HG03460 (cell line): ENCODE measurements at regions not wholly inside any gene's neighbourhood (a gene's known extent, or its start where the extent isn't known, plus 50 kb on each side); places are given as distances from the start of the nearest gene placed in this dataset.
"Not testable (repeated sequence)": the region's sequence is repeated elsewhere in the genome, so short reads cannot be mapped to it uniquely, and the experiment has no call there.

Experiments
- ATAC-seq: cut with Tn5 transposase; IDR thresholded peaks from one replicate; pipeline ENCODE4 v1.9.1; 2021; ENCODE audit not compliant: unreplicated experiment

- ATAC-seq = no peak
Observed at GRCh38 chr6:113669606-113670005, 187.5 kb upstream of the MARCKS start.

GRCh38 chr6:113671421-113671820, 185.7 kb upstream of the MARCKS start:
- no peak for ATAC-seq

DNA sequence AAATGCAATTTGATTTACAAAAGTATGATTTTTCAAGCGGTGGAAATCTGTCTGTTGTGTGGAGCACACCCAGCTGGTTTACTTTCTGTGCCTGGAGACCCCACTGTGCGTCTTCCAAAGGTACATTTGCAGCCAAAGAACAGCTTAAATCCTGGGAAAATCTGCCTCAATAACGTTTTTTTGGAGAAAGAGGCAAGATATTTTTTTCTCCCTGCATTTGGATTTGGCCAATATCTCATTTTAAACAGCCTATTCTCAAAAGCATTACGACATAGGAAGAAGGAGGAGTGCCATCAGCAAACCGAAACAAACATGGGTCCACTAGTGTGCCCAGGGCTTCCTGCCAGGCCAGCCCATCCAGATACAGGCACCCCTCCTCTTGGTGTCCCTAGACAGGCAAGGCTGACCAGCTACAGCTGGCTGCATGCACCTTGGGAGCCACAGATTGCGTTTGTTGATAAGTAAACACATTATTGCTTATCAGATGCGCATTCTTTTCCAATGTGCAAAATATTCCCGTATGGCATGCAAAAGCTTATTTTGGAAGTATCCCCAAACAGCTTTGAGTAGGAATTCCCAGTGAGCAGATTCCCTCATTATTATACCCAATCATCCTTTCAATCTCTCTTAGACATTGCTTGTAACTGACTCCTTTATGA, 184.5 kb upstream of the MARCKS start:
- no peak for ATAC-seq

- no peak for ATAC-seq
Observed at GRCh38 chr6:113674075-113674474, 183.1 kb upstream of the MARCKS start.

DNA sequence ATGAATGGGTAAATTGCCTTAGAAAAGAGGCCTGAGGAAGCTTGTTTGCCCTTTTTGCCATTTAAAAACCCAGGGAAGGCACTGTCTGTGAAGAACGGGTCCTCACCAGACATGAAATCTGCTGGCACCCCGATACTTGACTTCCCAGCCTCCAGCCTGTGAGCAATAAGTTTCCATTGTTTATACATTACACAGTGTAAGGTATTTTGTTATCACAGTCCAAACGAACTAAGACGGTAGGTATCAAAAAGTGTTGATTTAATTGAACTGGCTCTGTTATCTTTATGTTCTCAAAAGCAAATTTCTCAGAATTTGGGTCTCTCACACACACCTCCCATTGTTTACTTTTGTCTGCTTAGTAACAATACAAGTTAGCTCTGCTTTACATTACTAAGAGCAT, 181.1 kb upstream of the MARCKS start:
- ATAC-seq = no peak

GRCh38 chr6:113676968-113677367, 180.2 kb upstream of the MARCKS start:
- ATAC-seq = no peak

DNA sequence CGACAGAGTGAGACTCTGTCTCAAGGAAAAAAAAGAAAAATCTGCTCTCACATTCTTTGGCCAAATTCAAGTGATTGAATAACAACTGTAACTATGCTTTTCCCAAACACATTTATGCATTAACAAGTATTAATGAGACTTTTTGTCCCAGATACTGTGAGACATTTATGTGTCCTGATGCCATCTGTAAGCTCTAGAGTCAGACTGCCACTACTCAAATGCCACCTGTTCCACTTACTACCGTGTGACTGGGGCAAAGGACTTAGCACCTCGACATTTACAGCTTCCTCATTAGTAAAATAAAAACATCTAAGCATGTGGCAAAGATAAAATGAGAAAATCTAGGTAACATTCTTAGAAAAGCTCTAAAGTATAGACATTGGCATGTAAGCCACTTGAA, 178.1 kb upstream of the MARCKS start:
- no peak for ATAC-seq

DNA sequence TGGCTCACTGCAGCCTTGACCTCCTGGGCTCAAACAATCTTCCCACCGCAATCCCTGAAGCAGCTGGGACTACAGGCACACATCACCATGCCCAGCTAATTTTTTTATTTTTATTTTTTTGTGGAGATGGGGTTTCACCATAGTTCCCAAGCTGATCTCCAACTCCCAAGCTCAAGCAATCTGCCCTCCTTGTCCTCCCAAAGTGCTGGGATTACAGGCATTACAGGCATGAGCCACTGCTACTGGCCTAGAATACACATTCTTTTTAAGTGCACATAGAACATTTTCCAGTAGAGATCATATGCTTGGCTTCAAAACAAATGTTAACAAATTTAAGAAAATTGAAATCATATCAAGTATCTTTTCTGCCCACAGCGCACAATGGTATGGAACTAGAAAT, 176.8 kb upstream of the MARCKS start:
- no peak for ATAC-seq

DNA sequence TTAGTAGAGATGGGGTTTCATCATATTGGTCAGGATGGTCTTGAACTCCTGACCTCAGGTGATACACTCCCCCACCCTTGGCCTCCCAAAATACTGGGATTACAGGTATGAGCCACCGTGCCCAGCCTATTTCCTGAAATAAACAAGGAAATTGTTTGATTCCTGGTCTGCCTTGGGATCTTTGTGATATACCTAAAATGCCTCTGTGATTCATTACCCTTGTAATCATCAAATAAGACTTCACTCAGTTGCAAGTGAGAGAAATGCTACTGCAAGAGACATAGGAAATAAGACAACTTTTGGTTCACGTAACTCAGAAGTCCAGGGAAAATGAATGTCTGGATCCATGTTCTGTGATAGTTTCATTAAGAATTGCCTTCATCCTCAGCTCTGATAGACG, 173.2 kb upstream of the MARCKS start:
- no peak for ATAC-seq

GRCh38 chr6:113684382-113684901, 172.7 kb upstream of the MARCKS start:
- no peak for ATAC-seq

- ATAC-seq = no peak
Observed at GRCh38 chr6:113686049-113686448, 171.1 kb upstream of the MARCKS start.

DNA sequence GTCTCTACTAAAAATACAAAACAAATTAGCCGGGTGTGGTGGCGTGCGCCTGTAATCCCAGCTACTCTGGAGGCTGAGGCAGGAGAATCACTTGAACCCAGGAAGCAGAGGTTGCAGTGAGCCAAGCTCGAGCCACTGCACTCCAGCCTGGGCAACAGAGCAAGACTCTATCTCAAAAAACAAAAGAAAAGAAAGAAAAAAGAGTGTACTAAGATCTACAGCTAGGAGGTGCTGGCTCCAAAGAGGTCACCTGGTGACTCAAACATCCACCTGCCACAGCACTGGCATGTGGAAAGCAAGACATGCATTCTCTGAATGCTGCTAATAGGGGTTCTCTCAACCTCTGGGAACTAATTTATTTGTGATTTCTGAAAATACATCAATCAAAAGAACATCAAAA, 167.5 kb upstream of the MARCKS start:
- ATAC-seq = not testable (repeated sequence)

DNA sequence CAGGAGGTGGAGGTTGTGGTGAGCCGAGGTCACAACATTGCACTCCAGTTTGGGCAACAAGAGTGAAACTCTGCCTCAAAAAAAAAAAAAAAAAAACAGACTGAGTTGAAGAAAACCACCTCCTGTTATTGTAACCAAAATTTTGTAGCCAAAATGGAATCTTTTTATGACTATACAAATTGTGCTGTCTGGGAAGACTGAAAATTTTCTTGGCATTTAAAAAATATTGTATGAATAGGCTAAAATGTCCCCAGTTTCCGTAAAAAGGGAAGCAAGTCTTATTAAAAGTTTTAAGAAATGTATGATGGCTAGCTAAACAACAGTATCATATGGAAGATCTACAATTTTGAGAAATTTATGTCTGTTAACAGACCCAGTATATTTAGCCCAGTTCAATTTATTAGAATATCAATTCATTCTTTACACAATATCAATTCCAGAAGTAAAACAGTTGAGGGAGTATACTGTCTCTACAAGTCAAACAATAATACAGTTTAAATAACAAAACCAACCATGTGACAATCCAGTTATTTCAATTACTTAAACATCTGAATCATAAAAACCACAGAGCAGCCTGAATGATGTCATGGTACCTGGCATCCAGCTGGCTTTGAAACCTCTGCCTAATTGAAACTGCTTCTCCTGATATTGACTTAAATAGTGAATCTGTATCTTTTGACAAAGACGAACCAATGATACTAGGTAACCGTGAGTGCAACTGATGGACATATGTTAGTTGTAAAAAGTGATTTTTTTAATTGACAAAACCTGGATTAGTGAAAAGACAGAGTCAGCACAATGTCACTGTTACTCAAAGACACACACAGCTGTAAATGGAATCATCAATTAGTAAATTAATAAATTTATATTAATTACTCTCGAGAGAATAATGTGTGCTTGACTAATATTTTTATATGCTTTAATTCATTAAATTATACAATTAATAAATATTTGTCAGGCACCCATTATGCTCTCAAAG, 166.6 kb upstream of the MARCKS start:
- ATAC-seq = peak; percentile 72

DNA sequence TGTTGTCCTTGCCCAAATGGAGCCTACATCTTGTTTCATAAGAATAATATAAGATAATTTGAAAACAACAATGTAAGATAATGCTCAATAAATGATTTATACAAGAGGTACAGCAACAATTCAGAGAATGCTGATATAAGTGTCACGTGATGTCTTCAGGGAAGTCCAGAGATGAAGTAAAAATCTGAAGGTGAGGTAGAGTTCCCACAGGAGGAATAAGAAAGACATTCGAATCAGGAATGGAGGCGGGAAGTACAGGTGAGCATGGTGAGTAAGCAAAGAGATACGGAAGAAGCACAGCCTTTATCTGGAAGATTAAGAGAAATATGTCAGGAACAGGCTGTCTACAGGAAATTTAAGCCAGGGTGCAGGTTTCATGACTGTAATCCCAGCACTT, 165.9 kb upstream of the MARCKS start:
- ATAC-seq = no peak

GRCh38 chr6:113693851-113694250, 163.3 kb upstream of the MARCKS start:
- no peak for ATAC-seq

- ATAC-seq = no peak
Observed at GRCh38 chr6:113694278-113695077, 162.7 kb upstream of the MARCKS start.

DNA sequence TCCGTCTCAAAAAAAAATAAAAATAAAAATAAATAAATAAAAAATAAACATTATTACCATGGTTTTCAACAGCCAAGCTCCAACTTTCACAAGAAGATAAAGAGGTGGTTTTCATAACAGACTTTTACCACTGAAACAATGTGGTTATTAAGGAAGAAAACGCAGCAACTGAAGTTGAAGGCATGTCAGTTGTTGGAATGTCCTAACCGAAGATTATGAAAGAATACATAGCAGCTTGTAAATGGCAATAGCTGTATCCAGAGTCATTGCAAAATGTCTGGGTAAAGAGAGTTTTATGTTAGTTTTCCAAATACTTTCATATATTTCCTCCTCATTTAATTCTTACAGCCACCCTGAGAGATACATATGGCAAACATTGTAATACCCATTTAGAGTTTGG, 161.6 kb upstream of the MARCKS start:
- ATAC-seq = no peak

GRCh38 chr6:113696960-113697359, 160.2 kb upstream of the MARCKS start:
- ATAC-seq = no peak

- no peak for ATAC-seq
Observed at GRCh38 chr6:113697632-113698410, 159.3 kb upstream of the MARCKS start.

GRCh38 chr6:113699239-113699638, 157.9 kb upstream of the MARCKS start:
- ATAC-seq = no peak
